Suprapubic skin (tissue), 4 donors: ENCODE measurements at regions not wholly inside any gene's neighbourhood (a gene's known extent, or its start where the extent isn't known, plus 50 kb on each side); places are given as distances from the start of the nearest gene placed in this dataset.

Source experiments
- CTCF ChIP-seq, 2 donors: fragments of 200-600 bp in 1 of 2; fragments of 450-650 bp in 1 of 2; sonication (generic) in 1 of 2; IDR thresholded peaks; one replicate each; pipeline ENCODE4 v1.5.1; 2016 to 2019; ENCODE audit warnings: antibody characterized with exemption in 2 of 2, mild to moderate bottlenecking in 1 of 2, moderate library complexity in 1 of 2
- POLR2A ChIP-seq, 2 donors: fragments of 450-650 bp; IDR thresholded peaks; one replicate each; pipeline ENCODE4 v1.6.1; 2017; ENCODE audit warnings: antibody characterized with exemption in 2 of 2, mild to moderate bottlenecking in 2 of 2, moderate library complexity in 2 of 2
- POLR2AphosphoS5 ChIP-seq, 3 donors: sonication (generic); formaldehyde crosslinking; IDR thresholded peaks; one replicate each; pipeline ENCODE4 v1.6.1; 2017; ENCODE audit warnings: antibody characterized with exemption in 3 of 3

GRCh38 chr20:24385547-24385946 lies 83.9 kb upstream of the SYNDIG1 start:
- TF ChIP-seq CTCF (IDR thresholded peaks at IDR 0.05) = no peak
- no peak for TF ChIP-seq POLR2AphosphoS5 (IDR thresholded peaks at IDR 0.05)
- TF ChIP-seq POLR2A (IDR thresholded peaks at IDR 0.05) = no peak
